ENCODE measurements at regions not wholly inside any gene's neighbourhood (a gene's known extent, or its start where the extent isn't known, plus 50 kb on each side); places are given as distances from the start of the nearest gene placed in this dataset.

DNA sequence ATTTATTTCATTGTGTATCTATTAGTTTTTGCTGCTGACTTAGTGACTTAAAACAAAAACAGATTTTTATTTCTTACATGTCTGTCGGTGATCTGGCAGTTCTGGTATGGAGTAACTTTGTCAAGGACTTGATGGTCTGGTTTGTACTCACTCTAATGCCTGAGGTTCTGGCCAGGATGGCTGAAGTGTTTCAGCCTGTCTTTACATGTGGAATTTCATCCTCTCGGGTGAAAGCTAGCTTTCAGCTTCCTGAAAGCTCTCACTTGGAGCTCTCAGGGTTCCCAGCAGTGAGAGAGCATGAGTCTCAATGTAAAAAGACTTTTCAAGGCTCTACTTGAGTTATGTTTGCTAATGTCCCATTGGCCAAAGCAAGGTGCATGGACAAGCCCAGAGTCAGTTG lies 216.4 kb downstream of the NR4A2 start:
- TF ChIP-seq, protein P1, sequence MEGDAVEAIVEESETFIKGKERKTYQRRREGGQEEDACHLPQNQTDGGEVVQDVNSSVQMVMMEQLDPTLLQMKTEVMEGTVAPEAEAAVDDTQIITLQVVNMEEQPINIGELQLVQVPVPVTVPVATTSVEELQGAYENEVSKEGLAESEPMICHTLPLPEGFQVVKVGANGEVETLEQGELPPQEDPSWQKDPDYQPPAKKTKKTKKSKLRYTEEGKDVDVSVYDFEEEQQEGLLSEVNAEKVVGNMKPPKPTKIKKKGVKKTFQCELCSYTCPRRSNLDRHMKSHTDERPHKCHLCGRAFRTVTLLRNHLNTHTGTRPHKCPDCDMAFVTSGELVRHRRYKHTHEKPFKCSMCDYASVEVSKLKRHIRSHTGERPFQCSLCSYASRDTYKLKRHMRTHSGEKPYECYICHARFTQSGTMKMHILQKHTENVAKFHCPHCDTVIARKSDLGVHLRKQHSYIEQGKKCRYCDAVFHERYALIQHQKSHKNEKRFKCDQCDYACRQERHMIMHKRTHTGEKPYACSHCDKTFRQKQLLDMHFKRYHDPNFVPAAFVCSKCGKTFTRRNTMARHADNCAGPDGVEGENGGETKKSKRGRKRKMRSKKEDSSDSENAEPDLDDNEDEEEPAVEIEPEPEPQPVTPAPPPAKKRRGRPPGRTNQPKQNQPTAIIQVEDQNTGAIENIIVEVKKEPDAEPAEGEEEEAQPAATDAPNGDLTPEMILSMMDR (IDR thresholded peaks at IDR 0.05; ENCODE audit: control extremely low read depth in 1 of 3, insufficient read depth in 1 of 3, low read depth in 1 of 3, low read length in 3 of 3) = no peak
- no peak for TF ChIP-seq POLR2AphosphoS5 (IDR thresholded peaks at IDR 0.05; ENCODE audit: low read depth, low read length)
- TF ChIP-seq EZH2 (IDR thresholded peaks at IDR 0.05; ENCODE audit: low read depth, low read length, severe bottlenecking) = no peak
- TF ChIP-seq CEBPB (IDR thresholded peaks at IDR 0.05; ENCODE audit: low read depth, low read length) = no peak
- TF ChIP-seq, protein P2, sequence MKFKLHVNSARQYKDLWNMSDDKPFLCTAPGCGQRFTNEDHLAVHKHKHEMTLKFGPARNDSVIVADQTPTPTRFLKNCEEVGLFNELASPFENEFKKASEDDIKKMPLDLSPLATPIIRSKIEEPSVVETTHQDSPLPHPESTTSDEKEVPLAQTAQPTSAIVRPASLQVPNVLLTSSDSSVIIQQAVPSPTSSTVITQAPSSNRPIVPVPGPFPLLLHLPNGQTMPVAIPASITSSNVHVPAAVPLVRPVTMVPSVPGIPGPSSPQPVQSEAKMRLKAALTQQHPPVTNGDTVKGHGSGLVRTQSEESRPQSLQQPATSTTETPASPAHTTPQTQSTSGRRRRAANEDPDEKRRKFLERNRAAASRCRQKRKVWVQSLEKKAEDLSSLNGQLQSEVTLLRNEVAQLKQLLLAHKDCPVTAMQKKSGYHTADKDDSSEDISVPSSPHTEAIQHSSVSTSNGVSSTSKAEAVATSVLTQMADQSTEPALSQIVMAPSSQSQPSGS (IDR thresholded peaks at IDR 0.05; ENCODE audit: low read length) = no peak
- no peak for TF ChIP-seq RAD21 (IDR thresholded peaks at IDR 0.05 in 1 of 2, conservative IDR thresholded peaks at IDR 0.05 in 1 of 2; ENCODE audit: low read depth in 2 of 2, low read length in 2 of 2)

All from H1 (cell line).